ENCODE measurements at regions not wholly inside any gene's neighbourhood (a gene's known extent, or its start where the extent isn't known, plus 50 kb on each side); places are given as distances from the start of the nearest gene placed in this dataset.

DNA sequence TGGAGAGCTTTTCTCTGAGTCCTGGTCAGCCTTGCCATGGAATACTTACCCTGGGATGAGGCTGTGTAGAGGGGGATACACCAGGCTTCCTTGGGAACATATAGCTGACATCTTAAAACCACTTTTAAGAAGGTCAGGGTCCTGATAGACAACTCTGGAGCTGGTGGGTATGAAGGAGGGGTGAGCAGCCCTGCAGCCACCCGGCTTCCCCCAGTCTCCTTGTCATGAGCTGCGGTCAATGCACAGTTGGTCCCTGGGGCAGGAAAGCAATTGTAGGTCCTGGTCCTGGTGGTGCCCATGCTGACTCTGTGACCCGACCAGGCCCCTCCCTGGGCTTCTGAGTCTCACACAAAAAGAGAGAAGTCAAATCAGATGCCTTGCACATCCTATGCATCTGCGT, 63.6 kb downstream of the MRPL36 start:
- TF ChIP-seq EZH2 (IDR thresholded peaks at IDR 0.05; ENCODE audit: low read depth) = no peak
- TF ChIP-seq, protein P1, sequence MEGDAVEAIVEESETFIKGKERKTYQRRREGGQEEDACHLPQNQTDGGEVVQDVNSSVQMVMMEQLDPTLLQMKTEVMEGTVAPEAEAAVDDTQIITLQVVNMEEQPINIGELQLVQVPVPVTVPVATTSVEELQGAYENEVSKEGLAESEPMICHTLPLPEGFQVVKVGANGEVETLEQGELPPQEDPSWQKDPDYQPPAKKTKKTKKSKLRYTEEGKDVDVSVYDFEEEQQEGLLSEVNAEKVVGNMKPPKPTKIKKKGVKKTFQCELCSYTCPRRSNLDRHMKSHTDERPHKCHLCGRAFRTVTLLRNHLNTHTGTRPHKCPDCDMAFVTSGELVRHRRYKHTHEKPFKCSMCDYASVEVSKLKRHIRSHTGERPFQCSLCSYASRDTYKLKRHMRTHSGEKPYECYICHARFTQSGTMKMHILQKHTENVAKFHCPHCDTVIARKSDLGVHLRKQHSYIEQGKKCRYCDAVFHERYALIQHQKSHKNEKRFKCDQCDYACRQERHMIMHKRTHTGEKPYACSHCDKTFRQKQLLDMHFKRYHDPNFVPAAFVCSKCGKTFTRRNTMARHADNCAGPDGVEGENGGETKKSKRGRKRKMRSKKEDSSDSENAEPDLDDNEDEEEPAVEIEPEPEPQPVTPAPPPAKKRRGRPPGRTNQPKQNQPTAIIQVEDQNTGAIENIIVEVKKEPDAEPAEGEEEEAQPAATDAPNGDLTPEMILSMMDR (conservative IDR thresholded peaks at IDR 0.05) = no peak

All from PC-9 (cell line).